ENCODE measurements at regions not wholly inside any gene's neighbourhood (a gene's known extent, or its start where the extent isn't known, plus 50 kb on each side); places are given as distances from the start of the nearest gene placed in this dataset.

GRCh38 chr5:72618708-72619107, 111.5 kb upstream of the ZNF366 start:
- H3K4me1 Mint-ChIP-seq = peaks cover 19% of the 10 kb centered on the region

DNA sequence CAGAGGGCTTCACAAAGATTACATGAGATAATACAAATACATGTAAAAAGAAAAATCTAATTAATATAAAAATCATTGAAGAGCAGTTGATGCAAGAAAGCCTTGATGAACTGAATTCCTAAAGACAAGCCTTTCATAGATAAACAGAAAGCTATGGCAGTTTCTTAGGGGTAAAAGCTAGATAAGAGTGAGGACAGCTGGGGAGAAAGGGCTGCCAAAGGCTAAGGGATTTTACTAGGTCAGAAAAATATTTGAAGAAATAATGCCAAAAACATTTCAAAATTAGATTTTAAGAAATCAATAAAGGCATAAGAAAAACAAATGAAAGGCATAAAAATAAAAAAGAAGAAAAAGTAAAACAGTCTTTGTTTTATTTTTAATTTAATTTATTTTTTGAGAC, 107.9 kb upstream of the ZNF366 start:
- Histone ChIP-seq H2AFZ (no peak overlapping the region), H3K4me1 (ENCODE audit: insufficient read depth) (peaks cover 9% of the 10 kb centered on the region), H4K20me1 (replicated peaks; ENCODE audit: insufficient read depth) (no peaks in the 10 kb centered on the region), H3K36me3 (ENCODE audit: insufficient read depth) (no peaks in the 10 kb centered on the region), H3F3A (replicated peaks; ENCODE audit: low read depth) (no peaks in the 10 kb centered on the region), H3K4me2 (no peak overlapping the region), H3K9me2 (ENCODE audit: insufficient read depth) (no peaks in the 10 kb centered on the region; the same call in 1 of the 2 replicates), H3K27me3 (ENCODE audit: insufficient read depth) (no peaks in the 10 kb centered on the region), H3K4me3 (no peak overlapping the region), H3K79me2 (replicated peaks; ENCODE audit: insufficient read depth) (no peaks in the 10 kb centered on the region), H3K27ac (ENCODE audit: low read depth) (no peak overlapping the region)
- Mint-ChIP-seq H3K4me1 (peaks cover 28% of the 10 kb centered on the region), H3K27ac (no peak overlapping the region), H3K36me3 (ENCODE audit: low read depth) (no peaks in the 10 kb centered on the region), H3K4me3 (no peak overlapping the region), H3K9me3 (no peaks in the 10 kb centered on the region), H3K27me3 (ENCODE audit: insufficient read depth, low read depth, poor library complexity) (peaks cover 5% of the 10 kb centered on the region)
- no peak for ATAC-seq
- no peak for DNase-seq (ENCODE audit: low spot score)
- TF ChIP-seq STAT1 (IDR thresholded peaks at IDR 0.05; ENCODE audit: unreplicated experiment) (no peak), CREB1 (CRISPR knock-in tag; IDR thresholded peaks at IDR 0.05; ENCODE audit: low read depth) (no peak), EZH2 (IDR thresholded peaks at IDR 0.05; ENCODE audit: low read depth, unreplicated experiment) (no peak), POLR2AphosphoS5 (IDR thresholded peaks at IDR 0.05; ENCODE audit: low read depth) (no peak), CTCF (conservative IDR thresholded peaks at IDR 0.05; ENCODE audit: low read depth in 2 of 2) (no peak), ZNF114 (CRISPR knock-in tag; IDR thresholded peaks at IDR 0.05) (no peak), JUNB (IDR thresholded peaks at IDR 0.05; ENCODE audit: unreplicated experiment) (no peak)
- TF ChIP-seq, protein P1, sequence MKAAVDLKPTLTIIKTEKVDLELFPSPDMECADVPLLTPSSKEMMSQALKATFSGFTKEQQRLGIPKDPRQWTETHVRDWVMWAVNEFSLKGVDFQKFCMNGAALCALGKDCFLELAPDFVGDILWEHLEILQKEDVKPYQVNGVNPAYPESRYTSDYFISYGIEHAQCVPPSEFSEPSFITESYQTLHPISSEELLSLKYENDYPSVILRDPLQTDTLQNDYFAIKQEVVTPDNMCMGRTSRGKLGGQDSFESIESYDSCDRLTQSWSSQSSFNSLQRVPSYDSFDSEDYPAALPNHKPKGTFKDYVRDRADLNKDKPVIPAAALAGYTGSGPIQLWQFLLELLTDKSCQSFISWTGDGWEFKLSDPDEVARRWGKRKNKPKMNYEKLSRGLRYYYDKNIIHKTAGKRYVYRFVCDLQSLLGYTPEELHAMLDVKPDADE (IDR thresholded peaks at IDR 0.05) = no peak

More at GRCh38 chr5:72618708-72619107, 111.5 kb upstream of the ZNF366 start:
- no peaks in the 10 kb centered on the region for H3K36me3 Mint-ChIP-seq (ENCODE audit: low read depth)
- peaks cover 5% of the 10 kb centered on the region for H3K27me3 Mint-ChIP-seq (ENCODE audit: insufficient read depth, low read depth, poor library complexity)
- no peaks in the 10 kb centered on the region for H3K79me2 ChIP-seq (replicated peaks; ENCODE audit: insufficient read depth)
- no peak overlapping the region for H3K27ac Mint-ChIP-seq
- ATAC-seq (no peak), DNase-seq (ENCODE audit: low spot score) (no peak)
- H3K4me1 ChIP-seq (ENCODE audit: insufficient read depth) = peaks cover 6% of the 10 kb centered on the region
- no peak overlapping the region for H2AFZ ChIP-seq
- H3K27ac ChIP-seq (ENCODE audit: low read depth) = no peak overlapping the region
- TF ChIP-seq NANOG (IDR thresholded peaks at IDR 0.05; ENCODE audit: borderline replicate concordance) (no peak), EZH2 (IDR thresholded peaks at IDR 0.05; ENCODE audit: low read depth, unreplicated experiment) (no peak), JUNB (IDR thresholded peaks at IDR 0.05; ENCODE audit: unreplicated experiment) (no peak), CTCF (conservative IDR thresholded peaks at IDR 0.05; ENCODE audit: low read depth in 2 of 2) (no peak), ZNF114 (CRISPR knock-in tag; IDR thresholded peaks at IDR 0.05) (no peak)
- TF ChIP-seq, protein P1 (IDR thresholded peaks at IDR 0.05) = no peak
- H3K36me3 ChIP-seq (ENCODE audit: insufficient read depth) = no peaks in the 10 kb centered on the region
- H3K4me3 Mint-ChIP-seq = no peak overlapping the region
- no peaks in the 10 kb centered on the region for H4K20me1 ChIP-seq (replicated peaks; ENCODE audit: insufficient read depth)
- no peak overlapping the region; the same call in 1 of the 2 replicates for H3K4me2 ChIP-seq
- no peaks in the 10 kb centered on the region for H3K27me3 ChIP-seq (ENCODE audit: insufficient read depth)
- peaks cover 9% of the 10 kb centered on the region for H3K9me2 ChIP-seq (ENCODE audit: insufficient read depth)
- H3K4me3 ChIP-seq = no peak overlapping the region
- H3K9me3 Mint-ChIP-seq = no peaks in the 10 kb centered on the region
- H3F3A ChIP-seq (replicated peaks; ENCODE audit: low read depth) = no peaks in the 10 kb centered on the region
